ENCODE measurements at regions not wholly inside any gene's neighbourhood (a gene's known extent, or its start where the extent isn't known, plus 50 kb on each side); places are given as distances from the start of the nearest gene placed in this dataset.

GRCh38 chr20:16678779-16679178 lies 51.0 kb upstream of the SNRPB2 start:
- DNase-seq = no peak

GRCh38 chr20:16676891-16677290 lies 52.9 kb upstream of the SNRPB2 start:
- no peak for DNase-seq

- no peak for DNase-seq
Measured at GRCh38 chr20:16675001-16675564, 54.7 kb upstream of the SNRPB2 start.

- no peak for DNase-seq
Measured at GRCh38 chr20:16674243-16674642, 55.6 kb upstream of the SNRPB2 start.

- peak in 1 of 2 experiments; percentile 34 for DNase-seq
Measured at GRCh38 chr20:16672299-16672698, 57.5 kb upstream of the SNRPB2 start.

GRCh38 chr20:16671753-16672152 lies 58.1 kb upstream of the SNRPB2 start:
- DNase-seq = peak; percentile 26 to 75

- DNase-seq = no peak
Measured at GRCh38 chr20:16666272-16666671, 63.6 kb upstream of the SNRPB2 start.

GRCh38 chr20:16664020-16664419 lies 65.8 kb upstream of the SNRPB2 start:
- peak; percentile 42 to 81 for DNase-seq

GRCh38 chr20:16662467-16662866 lies 67.4 kb upstream of the SNRPB2 start:
- peak in 1 of 2 experiments; percentile 29 for DNase-seq

- peak; percentile 65 to 94 for DNase-seq
Measured at GRCh38 chr20:16661756-16662155, 68.1 kb upstream of the SNRPB2 start.

- peak in 1 of 2 experiments; percentile 56 for DNase-seq
Measured at GRCh38 chr20:16654858-16655535, 74.8 kb upstream of the SNRPB2 start.

- DNase-seq = no peak
Measured at GRCh38 chr20:16653266-16653665, 76.6 kb upstream of the SNRPB2 start.

GRCh38 chr20:16647875-16648597 lies 74.8 kb upstream of the KIF16B start:
- no peak for DNase-seq

GRCh38 chr20:16641511-16642023 lies 68.3 kb upstream of the KIF16B start:
- no peak for DNase-seq

- DNase-seq = no peak
Measured at GRCh38 chr20:16639027-16639941, 66.0 kb upstream of the KIF16B start.

GRCh38 chr20:16637797-16638196 lies 64.5 kb upstream of the KIF16B start:
- DNase-seq = no peak

GRCh38 chr20:16626849-16627248 lies 53.6 kb upstream of the KIF16B start:
- no peak for DNase-seq

GRCh38 chr20:16624106-16624505 lies 50.9 kb upstream of the KIF16B start:
- no peak for DNase-seq

Measured in NCI-H446 (cell line).